B cell (primary cell): ENCODE measurements at regions not wholly inside any gene's neighbourhood (a gene's known extent, or its start where the extent isn't known, plus 50 kb on each side); places are given as distances from the start of the nearest gene placed in this dataset.

Source experiments
- EZH2 ChIP-seq: IDR thresholded peaks from 2 replicates; pipeline ENCODE4 v1.6.1; 2012; ENCODE audit warnings: borderline replicate concordance, low read depth, mild to moderate bottlenecking, moderate library complexity, low read length; ENCODE audit not compliant: insufficient read depth, poor library complexity, severe bottlenecking
- TF ChIP-seq, protein P1 (sequence below): fragments of 200-600 bp; IDR thresholded peaks from one replicate; pipeline ENCODE4 v1.8.0; 2022; ENCODE audit warnings: antibody characterized with exemption, mild to moderate bottlenecking

- TF ChIP-seq, protein P1, sequence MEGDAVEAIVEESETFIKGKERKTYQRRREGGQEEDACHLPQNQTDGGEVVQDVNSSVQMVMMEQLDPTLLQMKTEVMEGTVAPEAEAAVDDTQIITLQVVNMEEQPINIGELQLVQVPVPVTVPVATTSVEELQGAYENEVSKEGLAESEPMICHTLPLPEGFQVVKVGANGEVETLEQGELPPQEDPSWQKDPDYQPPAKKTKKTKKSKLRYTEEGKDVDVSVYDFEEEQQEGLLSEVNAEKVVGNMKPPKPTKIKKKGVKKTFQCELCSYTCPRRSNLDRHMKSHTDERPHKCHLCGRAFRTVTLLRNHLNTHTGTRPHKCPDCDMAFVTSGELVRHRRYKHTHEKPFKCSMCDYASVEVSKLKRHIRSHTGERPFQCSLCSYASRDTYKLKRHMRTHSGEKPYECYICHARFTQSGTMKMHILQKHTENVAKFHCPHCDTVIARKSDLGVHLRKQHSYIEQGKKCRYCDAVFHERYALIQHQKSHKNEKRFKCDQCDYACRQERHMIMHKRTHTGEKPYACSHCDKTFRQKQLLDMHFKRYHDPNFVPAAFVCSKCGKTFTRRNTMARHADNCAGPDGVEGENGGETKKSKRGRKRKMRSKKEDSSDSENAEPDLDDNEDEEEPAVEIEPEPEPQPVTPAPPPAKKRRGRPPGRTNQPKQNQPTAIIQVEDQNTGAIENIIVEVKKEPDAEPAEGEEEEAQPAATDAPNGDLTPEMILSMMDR, result no peak
- TF ChIP-seq EZH2, result no peak
These were observed 477.7 kb upstream of the ZNF385D start for GRCh38 chr3:22228705-22229104.
